ENCODE measurements at regions not wholly inside any gene's neighbourhood (a gene's known extent, or its start where the extent isn't known, plus 50 kb on each side); places are given as distances from the start of the nearest gene placed in this dataset.

- no peak for TF ChIP-seq CTCF (IDR thresholded peaks at IDR 0.05)
- TF ChIP-seq POLR2A (IDR thresholded peaks at IDR 0.05) = no peak
Measured at GRCh38 chr6:74632196-74632875, 573.5 kb downstream of the COL12A1 start.
